IPS-NIHi7 (cell line): ENCODE measurements at regions not wholly inside any gene's neighbourhood (a gene's known extent, or its start where the extent isn't known, plus 50 kb on each side); places are given as distances from the start of the nearest gene placed in this dataset.

Experiments used
- DNase-seq: peaks from one replicate; pipeline ENCODE4 v3.0.0; 2012; ENCODE audit warnings: mixed read lengths; ENCODE audit errors: extremely low spot score

GRCh38 chr7:153382641-153383101 lies 623.1 kb downstream of the ACTR3B start:
- no peak for DNase-seq

- no peak for DNase-seq
Measured at GRCh38 chr7:153383781-153384180, 624.2 kb downstream of the ACTR3B start.

- no peak for DNase-seq
Measured at GRCh38 chr7:153385502-153385901, 626.0 kb downstream of the ACTR3B start.

- DNase-seq: no peak
Measured at GRCh38 chr7:153386556-153386955, 627.0 kb downstream of the ACTR3B start.

GRCh38 chr7:153388611-153389010 lies 629.1 kb downstream of the ACTR3B start:
- DNase-seq: no peak

GRCh38 chr7:153389261-153389660 lies 629.7 kb downstream of the ACTR3B start:
- no peak for DNase-seq

- no peak for DNase-seq
Measured at GRCh38 chr7:153390955-153391354, 631.4 kb downstream of the ACTR3B start.

- no peak for DNase-seq
Measured at GRCh38 chr7:153392726-153393125, 633.2 kb downstream of the ACTR3B start.

GRCh38 chr7:153393666-153394065 lies 634.1 kb downstream of the ACTR3B start:
- DNase-seq: no peak

- no peak for DNase-seq
Measured at GRCh38 chr7:153396475-153396874, 636.9 kb downstream of the ACTR3B start.

- no peak for DNase-seq
Measured at GRCh38 chr7:153397459-153397858, 637.9 kb downstream of the ACTR3B start.

GRCh38 chr7:153397906-153398305 lies 638.4 kb downstream of the ACTR3B start:
- no peak for DNase-seq

GRCh38 chr7:153398370-153398769 lies 638.8 kb downstream of the ACTR3B start:
- DNase-seq: no peak

- no peak for DNase-seq
Measured at GRCh38 chr7:153398789-153399553, 639.4 kb downstream of the ACTR3B start.

GRCh38 chr7:153399554-153399940 lies 640.0 kb downstream of the ACTR3B start:
- DNase-seq: no peak

- DNase-seq: no peak
Measured at GRCh38 chr7:153400735-153401593, 641.4 kb downstream of the ACTR3B start.

- no peak for DNase-seq
Measured at GRCh38 chr7:153401795-153402720, 642.5 kb downstream of the ACTR3B start.

GRCh38 chr7:153402721-153403541 lies 643.4 kb downstream of the ACTR3B start:
- no peak for DNase-seq

- no peak for DNase-seq
Measured at GRCh38 chr7:153404124-153404523, 644.6 kb downstream of the ACTR3B start.

- no peak for DNase-seq
Measured at GRCh38 chr7:153404781-153405279, 645.3 kb downstream of the ACTR3B start.
